ENCODE measurements at regions not wholly inside any gene's neighbourhood (a gene's known extent, or its start where the extent isn't known, plus 50 kb on each side); places are given as distances from the start of the nearest gene placed in this dataset.

DNA sequence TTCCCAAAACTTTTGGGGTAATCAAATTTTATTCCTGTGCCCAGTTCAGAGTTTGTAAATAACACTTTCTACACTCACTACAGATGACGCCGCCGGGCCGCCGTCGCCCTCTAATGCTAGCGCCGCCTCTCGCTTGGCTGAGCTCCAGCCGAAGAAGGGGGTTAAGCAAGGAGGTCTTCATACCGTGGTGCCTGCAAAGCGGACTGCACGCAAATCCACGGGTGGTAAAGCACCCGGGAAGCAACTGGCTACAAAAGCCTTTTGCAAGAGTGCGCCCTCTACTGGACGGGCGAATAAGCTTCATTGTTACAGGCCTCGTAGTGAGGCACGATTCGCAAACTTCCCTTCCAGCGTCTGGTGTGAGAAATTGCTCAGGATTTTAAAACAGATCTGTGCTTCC, 280.4 kb downstream of the MEF2C start:
- no peaks in the 10 kb centered on the region for H3K23me2 ChIP-seq (ENCODE audit: insufficient read length, low read depth, low read length, poor library complexity, severe bottlenecking)
- no peak overlapping the region for H2AFZ ChIP-seq (ENCODE audit: low read length)
- H3K56ac ChIP-seq (ENCODE audit: insufficient read length, low read depth, low read length) = no peak overlapping the region
- no peak overlapping the region for H2AK5ac ChIP-seq (ENCODE audit: insufficient read length, low read length)
- H3K27ac ChIP-seq (ENCODE audit: insufficient read length, low read depth, low read length) = no peak overlapping the region
- WGBS (ENCODE audit: extremely low coverage, insufficient read length, low lambda C conversion rate) = no CpG with 5 or more reads among the region's 22 CpGs
- H2BK20ac ChIP-seq (ENCODE audit: low read depth, low read length, poor library complexity, severe bottlenecking) = no peak overlapping the region
- no peak overlapping the region for H3K4ac ChIP-seq (ENCODE audit: low read depth, low read length)
- H3K79me2 ChIP-seq (ENCODE audit: insufficient read depth, low read length) = no peaks in the 10 kb centered on the region
- no peak for DNase-seq
- H3K27me3 ChIP-seq (ENCODE audit: insufficient read depth, low read length) = no peaks in the 10 kb centered on the region
- Mint-ChIP-seq H3K9me3 (peaks cover 0 to 4% of the 10 kb centered on the region in 2 experiments; a peak in 3 of 5 replicates), H3K36me3 (ENCODE audit: insufficient read depth in 1 of 3, low read depth in 3 of 3) (peaks cover 0 to 4% (median 0%) of the 10 kb centered on the region in 3 experiments; a peak in 1 of 7 replicates), H3K27ac (no peak overlapping the region), H3K4me1 (peaks cover 3 to 4% of the 10 kb centered on the region in 2 experiments; a peak in 3 of 4 replicates), H3K4me3 (no peak overlapping the region), H3K27me3 (ENCODE audit: low read depth) (peaks cover 2% of the 10 kb centered on the region)
- H2BK15ac ChIP-seq (ENCODE audit: low read depth, low read length) = no peak overlapping the region
- H3K9ac ChIP-seq (ENCODE audit: extremely low read depth, insufficient read length, low read length) = no peak overlapping the region
- no peak overlapping the region for H2BK5ac ChIP-seq (ENCODE audit: insufficient read length, low read length)
- no peak overlapping the region for H4K91ac ChIP-seq (ENCODE audit: insufficient read length, low read depth, low read length)
- H3T11ph ChIP-seq (ENCODE audit: low read length) = no peak overlapping the region
- H3K23ac ChIP-seq (ENCODE audit: insufficient read length, low read depth, low read length) = no peak overlapping the region
- no peak overlapping the region for H2BK120ac ChIP-seq (ENCODE audit: low read depth, low read length, poor library complexity, severe bottlenecking)
- H3K9me3 ChIP-seq (ENCODE audit: control insufficient read depth, low read depth, low read length) = no peaks in the 10 kb centered on the region
- H3K18ac ChIP-seq (ENCODE audit: insufficient read length, low read depth, low read length) = no peak overlapping the region
- no peaks in the 10 kb centered on the region for H3K4me1 ChIP-seq (ENCODE audit: insufficient read depth, low read length)
- no peaks in the 10 kb centered on the region for H4K20me1 ChIP-seq (ENCODE audit: control insufficient read depth, insufficient read depth, insufficient read length)
- H3K4me2 ChIP-seq (ENCODE audit: insufficient read depth, insufficient read length, low read length) = no peak overlapping the region
- H3K79me1 ChIP-seq (ENCODE audit: insufficient read depth, low read depth, low read length, poor library complexity, severe bottlenecking) = no peaks in the 10 kb centered on the region
- H3K14ac ChIP-seq (ENCODE audit: insufficient read depth, low read length) = no peak overlapping the region
- H2BK12ac ChIP-seq (ENCODE audit: insufficient read length, low read depth, low read length) = no peak overlapping the region
- no peak overlapping the region for H4K8ac ChIP-seq (replicated peaks; ENCODE audit: insufficient read length, low read depth, low read length)
- H4K5ac ChIP-seq (ENCODE audit: insufficient read length, low read depth, low read length) = no peak overlapping the region
- TF ChIP-seq, protein P1, sequence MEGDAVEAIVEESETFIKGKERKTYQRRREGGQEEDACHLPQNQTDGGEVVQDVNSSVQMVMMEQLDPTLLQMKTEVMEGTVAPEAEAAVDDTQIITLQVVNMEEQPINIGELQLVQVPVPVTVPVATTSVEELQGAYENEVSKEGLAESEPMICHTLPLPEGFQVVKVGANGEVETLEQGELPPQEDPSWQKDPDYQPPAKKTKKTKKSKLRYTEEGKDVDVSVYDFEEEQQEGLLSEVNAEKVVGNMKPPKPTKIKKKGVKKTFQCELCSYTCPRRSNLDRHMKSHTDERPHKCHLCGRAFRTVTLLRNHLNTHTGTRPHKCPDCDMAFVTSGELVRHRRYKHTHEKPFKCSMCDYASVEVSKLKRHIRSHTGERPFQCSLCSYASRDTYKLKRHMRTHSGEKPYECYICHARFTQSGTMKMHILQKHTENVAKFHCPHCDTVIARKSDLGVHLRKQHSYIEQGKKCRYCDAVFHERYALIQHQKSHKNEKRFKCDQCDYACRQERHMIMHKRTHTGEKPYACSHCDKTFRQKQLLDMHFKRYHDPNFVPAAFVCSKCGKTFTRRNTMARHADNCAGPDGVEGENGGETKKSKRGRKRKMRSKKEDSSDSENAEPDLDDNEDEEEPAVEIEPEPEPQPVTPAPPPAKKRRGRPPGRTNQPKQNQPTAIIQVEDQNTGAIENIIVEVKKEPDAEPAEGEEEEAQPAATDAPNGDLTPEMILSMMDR (conservative IDR thresholded peaks at IDR 0.05) = peak; percentile 81
